ENCODE measurements at regions not wholly inside any gene's neighbourhood (a gene's known extent, or its start where the extent isn't known, plus 50 kb on each side); places are given as distances from the start of the nearest gene placed in this dataset.

DNA sequence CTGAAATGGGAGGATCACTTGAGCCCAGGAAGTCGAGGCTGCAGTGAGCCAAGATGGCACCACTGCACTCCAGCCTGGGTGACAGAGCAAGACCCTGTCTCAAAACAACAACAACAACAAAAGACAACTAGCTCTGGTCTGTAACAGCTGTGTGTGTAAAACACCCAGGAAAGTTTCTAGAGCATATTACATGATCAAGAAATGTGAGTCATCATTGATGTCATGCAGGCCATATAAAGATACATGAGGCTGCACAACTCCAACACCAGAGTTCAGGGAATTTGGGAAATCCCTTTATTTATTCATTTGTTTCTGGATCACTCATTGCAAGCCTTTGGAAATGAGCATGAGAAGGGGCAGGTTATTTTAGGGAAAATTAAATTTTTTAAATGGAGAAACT lies 50.3 kb upstream of the CTPS1 start:
- ChIA-PET CTCF (no interaction called here), POLR2A (no interaction called here)
- no peaks in the 10 kb centered on the region for H3K27me3 ChIP-seq (ENCODE audit: control insufficient read depth in 2 of 2, insufficient read depth in 2 of 2, low read length in 2 of 2)
- intact Hi-C loops (cut with micrococcal nuclease) (no loop called here), dilution Hi-C loops (cut with MboI; ENCODE audit: extremely low pct_ligation_motif_present, low sequenced_read_pairs) (no loop called here)
- H3K9ac ChIP-seq (replicated peaks; ENCODE audit: extremely low read depth, insufficient read depth, low read length), result no peak overlapping the region
- no peak for TF ChIP-seq JUN (IDR thresholded peaks at IDR 0.05; ENCODE audit: borderline replicate concordance, insufficient read depth, insufficient read length, low read depth)
- TF ChIP-seq, protein P1, sequence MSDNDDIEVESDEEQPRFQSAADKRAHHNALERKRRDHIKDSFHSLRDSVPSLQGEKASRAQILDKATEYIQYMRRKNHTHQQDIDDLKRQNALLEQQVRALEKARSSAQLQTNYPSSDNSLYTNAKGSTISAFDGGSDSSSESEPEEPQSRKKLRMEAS (IDR thresholded peaks at IDR 0.05; ENCODE audit: insufficient read depth, insufficient read length), result no peak
- TF ChIP-seq POLR2AphosphoS5 (IDR thresholded peaks at IDR 0.05; ENCODE audit: insufficient read depth, low read depth, low read length), result no peak
- no peak for TF ChIP-seq EZH2 (IDR thresholded peaks at IDR 0.05; ENCODE audit: borderline replicate concordance, low read depth, low read length, severe bottlenecking)
- TF ChIP-seq, protein P2, sequence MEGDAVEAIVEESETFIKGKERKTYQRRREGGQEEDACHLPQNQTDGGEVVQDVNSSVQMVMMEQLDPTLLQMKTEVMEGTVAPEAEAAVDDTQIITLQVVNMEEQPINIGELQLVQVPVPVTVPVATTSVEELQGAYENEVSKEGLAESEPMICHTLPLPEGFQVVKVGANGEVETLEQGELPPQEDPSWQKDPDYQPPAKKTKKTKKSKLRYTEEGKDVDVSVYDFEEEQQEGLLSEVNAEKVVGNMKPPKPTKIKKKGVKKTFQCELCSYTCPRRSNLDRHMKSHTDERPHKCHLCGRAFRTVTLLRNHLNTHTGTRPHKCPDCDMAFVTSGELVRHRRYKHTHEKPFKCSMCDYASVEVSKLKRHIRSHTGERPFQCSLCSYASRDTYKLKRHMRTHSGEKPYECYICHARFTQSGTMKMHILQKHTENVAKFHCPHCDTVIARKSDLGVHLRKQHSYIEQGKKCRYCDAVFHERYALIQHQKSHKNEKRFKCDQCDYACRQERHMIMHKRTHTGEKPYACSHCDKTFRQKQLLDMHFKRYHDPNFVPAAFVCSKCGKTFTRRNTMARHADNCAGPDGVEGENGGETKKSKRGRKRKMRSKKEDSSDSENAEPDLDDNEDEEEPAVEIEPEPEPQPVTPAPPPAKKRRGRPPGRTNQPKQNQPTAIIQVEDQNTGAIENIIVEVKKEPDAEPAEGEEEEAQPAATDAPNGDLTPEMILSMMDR (IDR thresholded peaks at IDR 0.05; ENCODE audit: extremely low read depth in 1 of 2, insufficient read depth in 1 of 2, low read depth in 1 of 2, low read length in 2 of 2), result no peak
- TF ChIP-seq POLR2A (IDR thresholded peaks at IDR 0.05; ENCODE audit: low read depth, low read length), result no peak
- no peak for TF ChIP-seq FOS (IDR thresholded peaks at IDR 0.05; ENCODE audit: borderline replicate concordance, insufficient read depth, low read length)
- no peak for TF ChIP-seq MYC (IDR thresholded peaks at IDR 0.05; ENCODE audit: low read depth, low read length)
- no peak for TF ChIP-seq GATA2 (IDR thresholded peaks at IDR 0.05; ENCODE audit: insufficient read depth, insufficient read length, low read depth, low read length)
- no peaks in the 10 kb centered on the region for H3K79me2 ChIP-seq (ENCODE audit: control insufficient read depth, insufficient read depth, low read length)
- H3K27ac ChIP-seq (ENCODE audit: insufficient read depth, low read depth, low read length), result no peak overlapping the region
- peaks cover 13% of the 10 kb centered on the region for H3K4me1 ChIP-seq (ENCODE audit: control insufficient read depth, extremely low read depth, insufficient read depth, low read length)
- H2AFZ ChIP-seq (ENCODE audit: low read depth, low read length), result no peak overlapping the region
- no peak overlapping the region for H3K4me2 ChIP-seq (ENCODE audit: insufficient read depth, low read length)
- no peaks in the 10 kb centered on the region for H4K20me1 ChIP-seq (replicated peaks; ENCODE audit: control insufficient read depth, extremely low read depth, insufficient read depth, low read length)
- no peaks in the 10 kb centered on the region for H3K36me3 ChIP-seq (ENCODE audit: control insufficient read depth in 2 of 2, extremely low read depth in 1 of 2, insufficient read depth in 2 of 2, low read length in 2 of 2)
- no peak for DNase-seq (ENCODE audit: low read depth, low spot score)
- no peak overlapping the region for H3K4me3 ChIP-seq (replicated peaks in 1 of 3; ENCODE audit: insufficient read depth in 1 of 3, low read depth in 1 of 3, low read length in 3 of 3)
- BruUV-seq (replicated peaks), result no TSS peak
- no peak for FAIRE-seq
- H3K9me3 ChIP-seq (replicated peaks; ENCODE audit: control insufficient read depth, insufficient read depth, low read length), result no peaks in the 10 kb centered on the region
- H3K9me1 ChIP-seq (replicated peaks; ENCODE audit: control insufficient read depth, extremely low read depth, insufficient read depth, low read length), result no peaks in the 10 kb centered on the region
